COR-L47 (cell line): ENCODE measurements at regions not wholly inside any gene's neighbourhood (a gene's known extent, or its start where the extent isn't known, plus 50 kb on each side); places are given as distances from the start of the nearest gene placed in this dataset.
"Not testable (repeated sequence)": the region's sequence is repeated elsewhere in the genome, so short reads cannot be mapped to it uniquely, and the experiment has no call there.

Experiments
- DNase-seq: peaks from one replicate; lab custom pipeline; 2025; lab: John Stamatoyannopoulos, UW

DNA sequence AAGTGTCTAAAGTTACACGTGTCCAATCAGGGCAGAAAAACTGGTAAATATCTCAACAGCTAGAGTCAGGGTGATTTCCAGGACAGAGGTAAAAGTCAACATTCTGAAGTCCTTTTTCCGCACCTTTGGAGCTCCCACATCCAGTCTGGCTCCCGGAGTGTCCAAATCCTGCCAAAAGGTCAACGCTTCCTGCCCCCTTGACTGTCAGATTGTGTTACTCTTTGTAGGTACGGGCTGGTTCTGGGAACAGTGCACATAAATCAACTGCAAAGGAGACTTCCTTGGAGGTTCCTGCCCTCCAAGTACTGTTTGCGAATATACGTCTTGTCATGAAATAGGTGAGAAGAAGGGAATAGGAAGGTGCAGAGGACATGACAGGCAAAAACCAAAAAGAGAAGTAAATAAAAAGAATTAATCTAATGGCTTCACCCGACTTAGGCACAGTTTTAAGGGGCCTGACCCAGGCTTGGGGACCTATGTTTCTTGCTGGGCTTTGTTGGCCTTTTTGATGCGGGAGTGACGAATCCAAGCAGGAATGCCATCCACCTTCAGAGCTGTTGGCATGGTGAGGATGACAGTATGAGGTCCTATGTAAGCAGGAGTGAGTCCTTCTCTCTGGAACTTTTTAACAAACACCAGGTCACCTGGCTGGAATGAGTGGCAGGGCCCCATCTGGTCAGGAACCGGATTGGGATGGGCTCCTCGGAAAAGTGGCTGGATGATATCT, 155.4 kb downstream of the TRIM27 start:
- no peak for DNase-seq

- no peak for DNase-seq
These were observed 154.0 kb downstream of the TRIM27 start for GRCh38 chr6:28769626-28770402.

DNA sequence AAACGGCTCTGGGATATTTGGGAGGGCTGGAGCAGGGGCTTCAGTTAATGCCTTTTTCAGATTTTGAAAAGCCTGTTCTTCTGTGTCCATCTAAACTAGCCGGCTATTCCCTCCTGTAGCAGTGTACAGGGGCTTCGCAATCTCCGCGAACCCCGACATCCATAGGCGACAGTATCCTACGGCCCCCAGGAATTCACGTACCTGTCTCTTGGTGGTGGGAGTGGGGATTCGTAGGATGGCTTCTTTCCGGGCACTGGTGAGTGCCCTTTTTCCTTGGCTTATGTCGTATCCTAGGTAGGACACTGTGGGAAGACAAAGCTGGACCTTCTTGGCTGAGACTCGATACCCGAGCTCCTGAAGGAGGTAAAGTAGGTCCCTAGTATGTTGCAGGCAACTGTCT, 153.1 kb downstream of the TRIM27 start:
- no peak for DNase-seq

- DNase-seq = no peak
These were observed 152.2 kb downstream of the TRIM27 start for GRCh38 chr6:28771401-28772267.

GRCh38 chr6:28772480-28773381, 151.1 kb downstream of the TRIM27 start:
- no peak for DNase-seq

- no peak for DNase-seq
These were observed 149.3 kb downstream of the TRIM27 start for GRCh38 chr6:28774292-28775051.

GRCh38 chr6:28775052-28775376, 148.8 kb downstream of the TRIM27 start:
- DNase-seq = no peak

DNA sequence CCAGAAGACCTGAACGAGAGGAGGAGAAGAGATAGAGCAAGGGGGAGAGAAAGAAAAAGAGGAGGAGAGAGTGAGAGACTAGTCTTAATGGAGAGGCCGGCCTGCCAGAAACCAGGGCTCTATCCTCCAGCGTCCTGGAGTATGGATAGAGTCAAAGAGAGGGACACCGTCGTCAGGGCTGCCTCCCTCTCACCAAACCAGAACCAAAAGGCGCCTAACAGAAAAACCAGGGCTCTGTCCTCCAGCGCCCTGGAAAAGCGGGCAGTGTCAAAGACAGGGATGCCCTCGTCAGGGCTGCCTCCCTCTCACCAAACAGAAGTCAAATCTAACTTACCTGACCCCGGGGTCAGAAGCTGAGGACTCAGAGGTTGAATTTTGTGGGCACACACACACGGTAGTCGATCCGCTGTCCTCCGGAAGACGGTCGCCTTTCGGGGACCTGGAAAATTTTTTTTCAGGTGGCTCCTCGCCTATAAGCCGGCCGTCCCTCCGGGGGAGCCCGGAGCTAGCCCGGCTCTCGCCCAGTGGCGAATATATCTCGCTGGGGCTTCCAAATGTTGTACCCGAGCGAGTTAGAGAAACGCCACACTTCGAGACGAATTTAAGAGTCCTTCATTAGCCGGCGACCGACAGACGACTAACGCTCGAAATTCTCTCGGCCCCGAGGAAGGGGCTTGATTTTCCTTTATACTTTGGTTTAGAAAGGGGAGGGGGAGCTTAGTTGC, 148.2 kb downstream of the TRIM27 start:
- DNase-seq = no peak

- no peak for DNase-seq
These were observed 147.3 kb downstream of the TRIM27 start for GRCh38 chr6:28776269-28777146.

GRCh38 chr6:28777147-28777461, 146.7 kb downstream of the TRIM27 start:
- DNase-seq = no peak

GRCh38 chr6:28782113-28782673, 141.6 kb downstream of the TRIM27 start:
- DNase-seq = no peak

DNA sequence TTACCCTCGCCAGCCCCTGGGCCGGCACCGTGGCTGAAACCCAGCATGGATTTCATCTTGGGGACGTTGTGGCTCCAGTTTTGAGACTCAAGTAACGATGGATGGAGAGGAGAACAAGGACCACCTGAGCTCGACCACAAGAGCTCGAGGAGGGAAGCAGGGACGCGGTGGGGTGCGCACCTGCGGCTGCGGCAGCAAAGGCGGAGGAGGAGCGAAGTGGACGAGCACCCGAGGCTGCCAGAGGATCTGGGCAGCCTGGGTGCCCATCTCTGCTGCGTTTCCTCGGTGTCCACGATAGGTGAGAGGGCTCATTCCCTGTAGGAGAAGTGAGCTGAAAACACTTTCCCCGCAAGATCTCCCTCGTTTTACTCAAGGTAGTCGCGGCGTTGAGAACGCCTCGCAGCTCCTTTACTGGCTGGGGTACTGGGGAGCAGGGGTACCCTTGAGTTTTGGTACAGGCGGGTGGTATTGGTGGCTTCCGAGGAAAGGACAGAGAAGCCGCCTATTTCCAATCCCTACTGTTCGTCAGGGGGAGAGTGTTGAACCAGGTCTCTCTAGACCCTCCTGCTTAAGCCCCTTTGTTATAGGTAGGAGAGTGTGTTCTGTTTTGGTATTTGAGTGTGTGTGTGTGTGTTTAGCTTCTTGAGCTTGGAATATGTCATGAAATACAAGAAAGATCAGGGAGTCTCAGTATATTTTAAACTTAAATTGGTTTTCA, 137.7 kb downstream of the TRIM27 start:
- no peak for DNase-seq

DNA sequence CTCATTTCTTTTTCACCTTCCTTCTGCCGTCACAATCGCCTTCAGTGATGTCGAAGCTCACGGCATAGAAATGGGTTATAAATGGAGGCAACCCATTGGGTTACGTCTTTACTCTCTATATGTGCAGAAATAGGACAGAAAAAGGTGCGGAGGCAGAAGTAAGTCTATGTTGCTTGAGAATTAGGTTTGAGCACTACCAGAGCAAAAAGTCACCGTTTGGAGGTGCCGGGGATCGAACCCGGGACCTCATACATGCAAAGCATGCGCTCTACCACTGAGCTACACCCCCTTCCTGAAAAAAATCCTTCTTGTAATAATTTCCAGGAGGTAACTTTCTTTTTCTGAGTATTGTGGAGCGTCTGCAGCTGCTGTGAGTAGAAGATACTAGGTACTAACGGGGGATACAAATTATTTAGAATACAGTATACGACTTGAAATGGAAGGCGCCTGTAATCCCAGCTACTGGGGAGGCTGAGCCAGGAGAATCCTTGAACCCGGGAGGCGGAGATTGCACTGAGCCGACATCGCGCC, 134.2 kb downstream of the TRIM27 start:
- no peak for DNase-seq

GRCh38 chr6:28791002-28791383, 132.8 kb downstream of the TRIM27 start:
- no peak for DNase-seq

DNA sequence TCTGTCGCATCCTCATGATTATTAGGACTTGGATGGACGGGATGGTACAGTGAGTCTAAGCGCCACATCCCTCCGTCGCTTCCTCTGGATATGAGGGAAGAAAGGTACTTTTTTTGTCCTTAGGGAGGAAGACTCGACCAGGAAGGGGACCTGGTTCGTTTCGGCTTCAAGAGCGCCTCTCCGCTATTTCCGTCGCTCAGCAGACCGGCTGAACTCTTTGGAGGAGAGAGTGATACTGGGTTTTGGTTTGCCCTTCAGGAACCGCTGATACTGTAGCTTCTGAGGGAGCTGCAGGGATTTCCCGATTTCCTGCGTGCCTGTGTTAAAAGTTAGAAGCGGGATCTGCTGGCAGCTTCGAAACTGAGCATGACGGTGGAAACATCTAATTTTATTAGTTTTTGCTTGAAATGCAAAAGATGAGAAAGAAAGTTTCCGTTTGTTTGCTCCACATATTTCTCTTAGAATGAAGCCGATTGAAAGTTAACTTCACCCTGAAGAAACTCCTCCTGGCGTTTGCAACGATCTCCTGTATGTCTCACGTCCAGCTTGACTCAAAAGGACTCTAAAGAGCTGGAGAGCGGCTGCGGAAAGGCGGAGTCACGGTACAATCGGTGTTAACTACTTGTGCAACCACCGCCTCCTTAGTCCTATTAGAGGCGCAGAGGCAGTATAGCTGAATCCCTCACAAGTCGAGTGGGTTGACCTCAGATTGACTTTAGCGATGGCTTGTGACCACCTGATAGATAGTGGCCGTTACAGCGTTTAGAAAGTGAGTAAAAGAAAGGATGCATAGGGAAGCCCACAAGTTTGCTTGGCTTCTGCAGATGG, 129.4 kb downstream of the TRIM27 start:
- DNase-seq = no peak

DNA sequence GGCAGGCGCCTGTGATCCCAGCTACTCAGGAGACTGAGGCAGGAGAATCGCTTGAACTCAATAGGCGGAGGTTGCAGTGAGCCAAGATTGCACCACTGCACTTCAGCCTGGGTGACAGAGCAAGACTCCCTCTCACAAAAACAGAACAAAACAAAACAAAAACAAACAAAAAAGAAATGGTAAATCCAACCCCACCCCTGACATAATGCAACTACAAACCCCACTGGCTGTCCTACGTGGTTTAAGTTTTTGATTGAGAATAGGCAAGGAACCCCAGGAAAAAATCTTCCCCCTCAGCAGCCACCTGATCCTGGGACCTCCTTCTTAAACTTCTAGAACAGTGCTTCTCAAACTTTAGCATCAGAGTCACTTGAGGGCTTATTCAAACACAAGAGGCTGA, 123.1 kb downstream of the TRIM27 start:
- DNase-seq = not testable (repeated sequence)
